NB4 (cell line): ENCODE measurements at regions not wholly inside any gene's neighbourhood (a gene's known extent, or its start where the extent isn't known, plus 50 kb on each side); places are given as distances from the start of the nearest gene placed in this dataset.

Experiments
- CTCF ChIP-seq: IDR thresholded peaks from one replicate; pipeline ENCODE4 v1.5.1; 2012; ENCODE audit warnings: low read depth, low read length
- MYC ChIP-seq: IDR thresholded peaks from 2 replicates; pipeline ENCODE4 v1.6.1; 2011; ENCODE audit warnings: low read depth, low read length

- TF ChIP-seq CTCF, result no peak
- no peak for TF ChIP-seq MYC
Measured at GRCh38 chr6:67667637-67668422, 967.3 kb upstream of the ADGRB3 start.
